HG03097 (cell line): ENCODE measurements at regions not wholly inside any gene's neighbourhood (a gene's known extent, or its start where the extent isn't known, plus 50 kb on each side); places are given as distances from the start of the nearest gene placed in this dataset.
"Not testable (repeated sequence)": the region's sequence is repeated elsewhere in the genome, so short reads cannot be mapped to it uniquely, and the experiment has no call there.

Experiments
- ATAC-seq: cut with Tn5 transposase; IDR thresholded peaks from one replicate; pipeline ENCODE4 v1.9.1; 2021; ENCODE audit not compliant: unreplicated experiment, low FRiP score

DNA sequence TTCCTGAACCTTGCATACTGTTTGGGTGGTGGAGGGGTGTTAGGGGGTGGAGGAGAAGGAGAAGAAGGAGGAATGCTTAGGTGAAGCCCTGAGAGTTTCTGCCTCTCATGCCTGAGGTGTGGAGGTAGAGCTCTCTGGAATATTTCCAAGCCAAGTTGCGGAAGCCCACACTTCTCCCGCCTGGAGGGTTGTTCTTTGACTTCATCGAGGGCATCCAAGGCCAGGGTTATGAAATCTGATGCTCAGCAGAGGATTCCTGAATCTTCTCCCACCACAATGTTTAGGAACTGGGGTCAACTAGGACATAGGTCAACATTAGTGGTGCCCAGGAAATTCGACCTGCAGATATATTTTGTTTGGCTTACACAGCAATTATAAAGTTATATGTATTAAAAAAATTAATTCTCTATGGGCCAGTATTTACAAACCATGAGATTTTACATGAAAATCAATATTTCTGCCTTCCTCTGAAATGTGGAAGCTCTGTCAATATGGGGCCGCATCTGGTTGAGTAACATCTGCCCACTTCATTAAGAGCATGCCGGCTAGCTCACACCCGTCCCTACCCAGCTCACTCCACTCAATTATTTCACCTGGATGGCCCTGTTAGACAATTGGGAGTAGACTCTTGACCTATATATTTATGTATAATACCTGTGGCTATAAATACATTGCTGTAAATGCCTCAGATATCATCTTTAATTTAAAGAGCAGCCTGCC is 257.1 kb upstream of the ZFP64 start:
- no peak for ATAC-seq

DNA sequence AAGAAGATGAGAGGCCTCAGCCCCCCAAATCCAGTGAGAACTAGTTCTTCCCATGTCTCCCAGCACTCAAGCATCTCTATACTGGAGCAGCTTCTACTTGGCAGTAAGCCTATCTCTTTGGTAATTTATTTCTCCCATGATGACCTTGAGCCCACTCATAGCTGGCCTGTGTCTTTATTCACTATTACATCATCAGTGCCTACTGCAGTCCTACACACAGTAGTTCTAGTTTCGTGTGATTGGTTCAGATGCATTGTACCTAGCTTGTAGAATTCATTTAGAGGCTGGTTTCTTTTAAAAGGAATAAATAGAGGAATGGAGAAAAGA is 255.6 kb upstream of the ZFP64 start:
- no peak for ATAC-seq

DNA sequence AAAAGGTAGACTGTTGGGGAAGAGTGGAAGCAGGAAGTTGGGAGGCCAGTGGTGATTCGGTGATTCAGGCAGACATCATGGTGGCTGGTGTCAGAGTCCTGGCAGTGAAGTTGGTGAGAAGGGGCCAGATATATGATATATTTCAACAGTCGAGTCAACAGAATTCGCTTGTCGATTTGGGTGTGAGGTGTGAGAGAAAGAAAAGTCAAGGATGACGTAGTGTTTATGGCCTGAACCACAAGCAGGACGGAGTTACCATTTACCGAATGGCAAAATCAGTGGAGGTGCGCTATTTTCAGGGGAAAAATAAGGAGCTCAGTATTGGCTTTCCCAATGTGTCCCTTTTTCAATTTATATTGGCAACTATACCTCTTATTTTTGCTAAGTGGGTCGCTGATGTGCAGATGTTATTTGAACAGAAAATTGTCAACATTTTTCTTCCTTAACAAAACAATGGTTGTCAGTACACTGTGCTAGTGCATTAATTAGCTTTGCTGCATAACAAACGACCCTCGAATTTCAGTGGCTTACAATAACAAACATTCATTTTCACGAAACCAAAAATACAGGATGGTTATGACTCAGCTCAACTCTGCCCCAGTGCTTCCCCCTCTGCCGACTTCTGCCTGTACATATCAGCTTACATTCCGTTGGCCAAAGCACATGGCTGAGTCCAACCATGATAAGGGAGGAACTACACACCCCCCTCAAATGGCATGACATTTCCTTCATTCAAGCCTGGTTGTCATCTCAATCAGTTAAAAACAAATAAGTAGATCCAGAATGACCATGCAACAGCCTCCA is 255.0 kb upstream of the ZFP64 start:
- no peak for ATAC-seq

DNA sequence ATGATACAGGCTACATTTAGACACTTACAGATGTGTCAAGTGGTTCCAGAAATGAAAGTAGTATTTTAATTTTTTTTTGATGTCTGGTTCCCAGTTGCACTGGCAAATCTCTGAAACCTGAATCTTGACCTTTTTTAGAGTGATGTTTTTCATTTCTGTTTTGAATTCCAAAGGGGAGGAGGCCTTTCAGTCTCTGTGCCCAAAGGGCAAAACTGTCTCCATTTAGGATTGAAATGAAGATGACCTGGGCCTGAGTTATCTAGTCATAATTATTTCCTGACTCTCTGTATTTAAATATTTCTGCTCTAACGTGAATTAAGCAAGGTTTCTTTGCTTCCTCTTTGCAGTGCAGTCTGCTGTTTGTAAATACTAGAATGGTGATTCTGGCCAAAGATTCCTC is 252.9 kb upstream of the ZFP64 start:
- no peak for ATAC-seq

DNA sequence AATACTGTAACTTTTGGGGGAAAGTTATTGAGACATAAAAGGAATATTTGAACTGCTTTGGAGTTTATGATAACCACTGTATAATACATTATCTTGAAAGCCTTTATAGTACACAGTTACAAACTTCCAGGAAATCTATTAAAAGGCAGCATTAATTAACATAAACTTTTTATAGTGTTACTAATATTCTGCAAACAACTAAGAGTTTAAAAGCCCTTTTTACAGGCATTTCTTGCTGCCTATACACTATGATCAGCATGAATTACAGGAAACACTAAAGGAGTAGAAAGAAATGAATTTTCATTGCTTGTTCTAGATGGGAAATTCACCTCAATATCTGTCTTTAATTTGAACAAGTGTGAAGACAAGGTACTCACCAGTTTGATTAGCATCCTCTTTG is 252.3 kb upstream of the ZFP64 start:
- ATAC-seq = no peak

DNA sequence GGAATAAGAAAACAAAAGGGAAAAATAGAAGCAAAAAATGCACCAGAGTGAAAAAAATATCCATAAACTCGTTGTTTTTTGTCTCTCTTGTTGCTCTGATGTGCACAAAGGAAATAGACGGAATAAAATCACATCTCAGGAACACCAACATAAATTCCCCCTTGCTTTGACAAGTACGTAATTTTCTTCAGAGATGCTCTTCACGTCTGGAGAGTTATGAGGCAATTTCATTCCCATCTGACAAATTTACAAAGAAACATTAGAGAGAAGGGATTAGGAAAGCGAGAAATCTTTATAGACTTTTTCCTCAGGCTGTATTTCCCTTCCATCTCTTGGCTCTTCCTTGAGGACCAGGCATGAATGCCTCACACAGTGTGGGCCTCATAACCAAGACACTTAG is 250.1 kb upstream of the ZFP64 start:
- no peak for ATAC-seq

DNA sequence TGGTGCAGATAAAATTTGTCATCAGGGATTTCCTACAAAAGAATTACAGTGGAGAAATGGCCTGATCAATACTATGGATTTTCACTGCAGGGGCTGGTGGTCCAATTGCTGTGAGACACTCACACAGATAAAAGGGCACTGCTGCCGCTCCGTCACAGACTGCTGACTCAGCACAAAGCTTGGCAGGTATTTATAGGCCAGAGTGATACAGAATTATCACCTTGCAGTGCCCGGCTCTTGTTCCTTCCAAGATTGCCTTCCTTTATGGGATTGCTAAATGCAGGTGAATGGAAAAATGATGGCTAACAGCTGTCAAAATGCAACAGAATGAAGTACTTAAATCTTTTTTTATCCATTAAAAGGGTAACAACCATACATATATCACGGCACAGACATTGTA is 247.8 kb upstream of the ZFP64 start:
- ATAC-seq = no peak

DNA sequence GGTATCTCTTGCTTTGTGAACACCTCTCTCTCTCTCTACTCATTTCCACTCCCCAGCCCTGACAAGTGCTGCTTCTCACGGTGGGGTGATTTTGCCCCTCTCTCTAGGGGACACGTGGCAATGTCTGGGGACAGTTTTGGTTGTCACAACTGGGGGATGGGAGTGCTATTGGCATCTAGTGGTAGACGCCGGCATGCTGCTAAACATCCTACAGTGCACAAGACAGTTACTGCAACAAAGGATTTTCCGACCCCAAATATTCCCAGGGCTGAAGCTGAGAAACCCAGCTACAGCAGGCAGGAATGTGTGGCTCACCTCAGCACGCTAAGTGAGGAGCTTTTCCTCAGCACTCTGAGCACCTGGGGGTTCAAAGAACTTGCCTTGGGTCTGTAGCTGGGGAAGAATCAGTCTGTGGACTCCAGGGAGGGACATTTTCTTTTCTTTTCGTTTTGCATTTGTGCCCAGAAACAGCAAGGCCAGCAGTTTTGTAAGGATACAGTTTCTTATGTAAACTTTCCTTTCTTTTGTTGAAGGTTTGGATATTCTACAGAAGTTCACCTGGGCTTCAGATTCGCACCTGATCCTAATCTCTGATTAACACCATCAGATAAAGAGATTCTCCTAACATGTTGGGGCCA is 246.9 kb upstream of the ZFP64 start:
- ATAC-seq = no peak

DNA sequence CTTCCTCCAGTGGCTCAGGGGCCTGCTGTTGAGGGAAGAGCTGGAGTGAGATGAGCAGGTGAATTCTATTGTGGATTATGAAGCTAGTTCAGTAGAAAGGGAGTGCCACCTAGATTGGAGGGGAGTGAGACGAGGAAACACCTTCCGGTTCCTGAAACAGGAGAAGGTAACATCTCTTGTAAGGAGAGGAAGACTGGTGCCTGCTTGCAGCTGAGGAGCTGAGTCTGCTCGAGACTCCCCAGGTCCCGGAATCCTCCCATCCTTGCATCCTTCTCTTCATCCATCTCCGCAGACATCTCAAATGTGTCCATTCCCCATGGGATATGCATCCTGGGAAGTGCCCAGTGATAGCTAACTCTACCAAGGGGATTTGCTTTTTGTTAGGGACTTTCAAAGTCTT is 242.9 kb upstream of the ZFP64 start:
- no peak for ATAC-seq

DNA sequence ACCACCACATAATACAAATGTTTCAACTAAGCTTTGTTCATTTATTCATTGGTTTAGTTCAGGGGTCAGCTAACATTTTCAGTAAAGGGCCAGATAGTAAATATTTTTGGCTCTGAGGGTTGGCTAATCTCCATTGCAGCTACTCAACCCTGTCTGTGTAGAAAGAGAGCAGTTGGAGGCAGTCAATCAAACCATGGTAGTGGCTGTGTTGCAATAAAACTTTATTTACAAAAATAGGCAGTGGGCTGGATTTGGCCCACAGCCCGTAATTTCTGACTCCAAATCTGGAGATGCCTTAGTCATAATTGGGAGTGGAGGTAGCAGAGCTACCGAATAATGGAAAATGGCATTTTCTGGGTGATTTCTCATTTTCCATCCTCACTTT is 242.5 kb upstream of the ZFP64 start:
- no peak for ATAC-seq

DNA sequence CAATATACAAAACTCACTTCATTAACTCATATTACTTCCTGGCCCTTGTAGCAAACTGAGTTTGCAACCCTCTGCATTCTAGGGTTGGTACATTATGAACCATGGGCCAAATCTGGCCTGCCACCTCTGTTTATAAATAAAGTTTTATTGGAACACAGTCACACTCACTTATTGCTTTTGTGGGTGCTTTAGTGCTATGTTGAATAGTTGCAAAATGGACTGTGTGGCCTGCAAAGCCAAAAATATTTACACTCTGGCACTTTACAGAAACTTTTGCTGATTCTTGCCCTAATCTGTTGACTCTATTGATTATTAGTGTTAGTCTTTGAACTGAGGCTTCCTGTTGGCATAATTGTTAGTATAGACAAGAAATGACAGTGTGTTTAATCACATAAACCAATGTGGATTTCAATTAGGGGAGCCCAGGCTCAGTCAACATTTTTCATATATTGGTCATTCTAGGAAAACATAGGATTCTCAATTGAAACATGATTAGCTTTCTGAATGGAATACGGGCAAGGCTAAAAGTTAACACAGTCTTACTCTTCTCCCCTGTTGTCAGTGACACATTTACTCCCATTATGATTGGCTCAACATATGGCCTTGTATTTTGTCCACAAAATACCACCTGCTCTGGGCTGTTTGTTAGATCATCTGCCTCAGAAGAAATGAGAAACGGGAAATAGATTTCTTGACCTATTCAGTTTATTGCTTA is 241.9 kb upstream of the ZFP64 start:
- ATAC-seq = no peak

DNA sequence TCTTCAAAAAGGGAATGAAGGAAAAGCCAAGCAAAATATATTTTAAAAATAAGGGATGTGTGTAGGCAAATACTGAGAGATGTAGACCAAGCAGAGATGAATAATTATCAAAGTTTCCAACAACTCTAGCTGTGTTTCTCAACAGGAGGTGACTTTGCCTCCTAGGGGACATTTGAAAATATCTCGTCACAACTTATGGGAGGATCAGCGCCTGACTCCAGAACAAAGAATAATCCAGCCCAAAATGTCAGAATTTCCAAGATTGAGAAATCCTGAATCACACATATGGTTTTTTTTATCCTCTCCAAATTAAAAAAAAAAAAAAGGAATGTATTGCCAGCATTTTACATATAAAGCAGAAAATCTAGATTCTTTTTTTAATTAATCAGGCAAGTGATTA is 241.2 kb upstream of the ZFP64 start:
- no peak for ATAC-seq

DNA sequence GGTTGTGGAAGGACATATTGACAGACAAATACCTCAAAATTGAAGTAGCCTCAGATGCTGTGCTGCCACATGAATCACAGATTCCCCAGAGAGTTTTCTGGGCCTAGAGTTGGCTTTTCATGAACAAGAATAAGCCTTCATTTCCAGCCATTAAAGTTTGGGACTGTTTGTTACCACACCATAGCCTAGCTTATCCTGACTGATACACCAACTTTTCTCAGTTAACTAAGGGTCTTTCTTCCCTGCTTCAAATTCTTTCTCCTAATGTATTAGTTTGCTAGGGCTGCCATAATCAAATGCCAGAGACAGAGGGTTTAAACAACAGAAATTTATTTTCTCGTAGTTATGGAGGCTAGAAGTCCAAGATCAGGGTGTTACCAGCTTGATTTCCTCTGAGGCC is 237.4 kb upstream of the ZFP64 start:
- ATAC-seq = no peak

DNA sequence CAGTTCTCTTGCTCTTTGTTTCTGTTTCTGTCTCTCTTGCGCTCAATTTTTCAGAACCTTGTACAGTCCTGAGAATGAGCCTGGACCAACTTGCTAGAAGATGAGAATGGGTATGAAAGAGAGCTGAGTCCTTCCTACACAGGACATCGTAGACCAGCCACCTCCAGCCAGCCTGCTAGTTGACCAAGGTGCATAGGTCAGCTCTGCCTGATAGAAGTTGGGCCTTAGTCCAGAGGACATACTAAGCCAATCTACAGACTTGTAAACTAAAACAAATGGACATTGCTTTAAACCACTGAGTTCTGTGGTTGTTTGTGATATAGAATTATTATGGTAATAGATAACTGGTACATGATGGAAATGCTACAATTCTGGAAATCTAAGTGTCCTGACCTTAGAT is 236.4 kb upstream of the ZFP64 start:
- ATAC-seq = no peak

DNA sequence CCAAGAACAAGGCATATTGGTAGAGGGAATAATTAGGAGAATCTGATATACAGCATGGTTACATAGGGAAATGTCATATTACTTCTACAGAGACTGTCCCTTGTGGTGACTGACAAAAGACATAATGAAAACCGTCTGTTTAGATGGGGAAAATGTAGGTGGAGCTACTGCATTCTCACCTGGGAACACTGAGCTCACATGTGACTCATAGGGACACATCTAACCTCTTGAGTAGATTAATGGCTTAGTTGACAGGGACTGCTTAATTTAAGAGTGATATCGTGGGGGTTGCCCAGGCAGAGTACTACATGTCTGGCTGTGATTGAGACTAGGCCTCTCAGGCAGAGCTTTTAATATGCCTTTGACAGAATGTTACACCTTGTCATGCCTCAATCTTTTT is 235.3 kb upstream of the ZFP64 start:
- ATAC-seq = no peak

DNA sequence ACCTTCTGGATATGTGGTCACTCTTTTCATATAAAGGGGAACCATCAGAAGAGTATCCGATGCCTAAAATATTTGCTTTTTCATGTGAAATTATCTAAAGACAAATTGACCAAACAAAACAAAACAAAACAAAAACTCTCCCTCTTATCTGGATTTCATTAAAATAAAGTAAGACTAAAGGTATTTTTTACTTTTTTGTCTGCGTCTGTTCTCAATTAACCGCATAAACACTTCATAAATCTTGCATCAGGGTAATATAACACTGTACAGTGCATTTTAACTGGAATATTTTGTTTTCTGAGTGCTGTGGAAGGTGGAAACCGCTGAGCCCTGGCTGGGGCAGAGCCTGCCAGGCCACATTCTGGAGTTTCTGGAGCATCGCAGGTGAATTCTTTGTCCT is 234.1 kb upstream of the ZFP64 start:
- ATAC-seq = no peak

DNA sequence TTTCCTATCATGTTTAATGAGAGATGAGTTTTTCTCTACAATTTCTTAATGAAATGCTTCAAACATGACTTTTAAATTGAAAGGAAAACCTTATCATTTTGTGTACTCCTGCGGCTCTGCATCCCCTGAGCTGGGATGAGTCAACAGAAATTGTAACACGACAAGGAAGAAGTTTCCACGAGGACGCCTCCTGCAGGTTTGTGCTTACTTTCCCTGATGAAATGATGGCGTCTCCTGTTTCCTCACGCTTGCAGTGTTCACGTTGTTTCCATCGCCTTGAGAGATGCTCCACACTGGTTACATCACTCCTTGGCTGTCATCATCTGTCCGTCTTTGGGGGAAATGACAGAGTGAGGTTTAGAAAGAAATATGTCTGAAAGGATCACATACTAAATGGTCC is 233.7 kb upstream of the ZFP64 start:
- no peak for ATAC-seq

DNA sequence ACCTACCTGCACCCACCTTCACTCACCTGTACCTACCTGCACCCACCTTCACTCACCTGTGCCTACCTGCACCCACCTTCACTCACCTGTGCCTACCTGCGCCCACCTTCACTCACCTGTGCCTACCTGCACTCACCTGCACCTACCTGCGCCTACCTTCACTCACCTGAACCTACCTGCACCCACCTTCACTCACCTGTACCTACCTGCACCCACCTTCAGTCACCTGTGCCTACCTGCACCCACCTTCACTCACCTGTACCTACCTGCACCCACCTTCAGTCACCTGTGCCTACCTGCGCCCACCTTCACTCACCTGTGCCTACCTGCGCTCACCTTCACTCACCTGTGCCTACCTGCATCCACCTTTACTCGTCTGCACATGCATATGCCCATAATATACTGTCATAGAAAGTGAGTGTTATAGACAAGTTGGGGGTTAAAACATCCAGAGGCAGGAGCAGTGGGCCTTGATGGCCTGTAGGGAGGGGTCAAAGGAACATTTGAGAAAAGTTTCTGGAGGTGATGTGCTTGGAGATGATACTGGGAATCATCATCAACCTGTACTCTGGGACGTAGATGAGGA is 232.9 kb upstream of the ZFP64 start:
- ATAC-seq = not testable (repeated sequence)

DNA sequence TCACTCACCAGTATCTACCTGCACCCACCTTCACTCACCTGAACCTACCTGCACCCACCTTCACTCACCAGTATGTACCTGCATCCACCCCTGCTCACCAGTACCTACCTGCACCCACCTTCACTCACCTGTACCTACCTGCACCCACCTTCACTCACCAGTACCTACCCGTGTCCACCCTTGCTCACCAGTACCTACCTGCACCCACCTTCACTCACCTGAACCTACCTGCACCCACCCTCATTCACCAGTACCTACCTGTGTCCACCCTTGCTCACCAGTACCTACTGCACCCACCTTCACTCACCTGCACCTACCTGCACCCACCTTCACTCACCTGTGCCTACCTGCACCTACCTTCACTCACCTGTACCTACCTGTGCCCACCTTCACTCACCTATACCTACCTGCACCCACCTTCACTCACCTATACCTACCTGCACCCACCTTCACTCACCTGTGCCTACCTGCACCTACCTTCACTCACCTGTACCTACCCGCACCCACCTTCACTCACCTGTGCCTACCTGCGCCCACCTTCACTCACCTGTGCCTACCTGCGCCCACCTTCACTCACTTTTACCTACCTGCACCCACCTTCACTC is 232.1 kb upstream of the ZFP64 start:
- ATAC-seq = not testable (repeated sequence)

DNA sequence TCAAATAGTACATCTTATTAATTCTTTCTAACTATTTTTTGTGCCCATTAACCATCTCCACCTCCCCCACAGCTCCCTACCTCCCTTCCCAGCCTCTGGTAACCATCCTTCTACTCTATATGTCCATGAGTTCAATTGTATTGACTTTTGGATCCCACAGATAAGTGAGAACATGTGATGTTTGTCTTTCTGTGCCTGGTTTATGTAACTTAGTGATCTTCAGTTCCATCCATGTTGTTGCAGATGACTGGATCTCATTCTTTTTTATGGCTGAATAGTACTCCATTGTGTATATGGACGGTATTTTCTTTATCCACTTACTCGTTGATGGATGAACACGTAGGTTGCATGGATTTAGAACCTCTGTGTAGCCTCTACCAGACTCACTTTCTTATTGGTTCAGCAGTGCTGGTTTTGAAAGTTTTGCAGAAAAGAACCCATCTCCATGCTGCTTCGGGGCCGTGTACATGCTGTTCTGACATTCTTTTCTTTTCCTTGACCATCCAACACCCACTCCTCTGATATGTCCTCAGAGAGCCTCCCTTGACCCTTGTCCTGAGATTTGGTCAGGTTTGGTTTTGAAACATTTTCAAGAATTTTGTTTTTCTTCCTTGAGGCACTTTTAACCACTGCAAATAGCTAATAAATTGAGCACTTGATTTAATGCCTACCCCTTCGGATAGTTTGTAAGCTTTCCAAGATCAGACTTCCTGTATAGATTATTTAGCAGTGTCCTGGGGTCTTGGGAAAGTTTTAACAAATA is 231.2 kb upstream of the ZFP64 start:
- ATAC-seq = no peak
